A549 (cell line): ENCODE measurements at regions not wholly inside any gene's neighbourhood (a gene's known extent, or its start where the extent isn't known, plus 50 kb on each side); places are given as distances from the start of the nearest gene placed in this dataset.

Experiments
- CTCF ChIP-seq: fragments of >200 bp; sonication (Bioruptor Twin); formaldehyde crosslinking; IDR thresholded peaks from 3 replicates; pipeline ENCODE4 v1.5.1; 2016
- E2F6 ChIP-seq: IDR thresholded peaks from 2 replicates; pipeline ENCODE4 v1.6.1; 2012; ENCODE audit warnings: low read depth, borderline replicate concordance
- EP300 ChIP-seq, 2 experiments: fragments of >200 bp; sonication (Bioruptor Twin); formaldehyde crosslinking; IDR thresholded peaks; 2 replicates in 1 of 2; 3 replicates in 1 of 2; pipeline ENCODE4 v1.6.1; 2016 to 2017
- HOXA7 ChIP-seq: fragments of 250-450 bp; sonication (Bioruptor Pico); IDR thresholded peaks from 2 replicates; pipeline ENCODE4 v1.5.0; 2020; ENCODE audit warnings: mild to moderate bottlenecking, moderate library complexity
- KDM1A ChIP-seq: fragments of 200-600 bp; sonication (generic); IDR thresholded peaks from 2 replicates; pipeline ENCODE4 v1.6.1; 2016; ENCODE audit warnings: low read depth, mild to moderate bottlenecking
- MAZ ChIP-seq: fragments of 150-350 bp; IDR thresholded peaks from 2 replicates; pipeline ENCODE4 v1.6.1; 2014; ENCODE audit warnings: antibody characterized with exemption, low read depth, low read length, borderline replicate concordance
- NR3C1 ChIP-seq: fragments of >200 bp; sonication (Bioruptor Twin); formaldehyde crosslinking; IDR thresholded peaks from 3 replicates; pipeline ENCODE4 v1.6.1; 2017
- PHF8 ChIP-seq: fragments of 200-600 bp; sonication (generic); IDR thresholded peaks from 2 replicates; pipeline ENCODE4 v1.6.1; 2016; ENCODE audit warnings: low read depth, mild to moderate bottlenecking, antibody characterized with exemption, moderate library complexity, borderline replicate concordance
- POLR2A ChIP-seq: IDR thresholded peaks from 2 replicates; pipeline ENCODE4 v1.6.1; 2012; ENCODE audit warnings: mild to moderate bottlenecking, low read length
- RAD21 ChIP-seq, 2 experiments: fragments of >200 bp in 1 of 2; sonication (Bioruptor Twin) in 1 of 2; formaldehyde crosslinking in 1 of 2; IDR thresholded peaks in 1 of 2; conservative IDR thresholded peaks in 1 of 2; 2 replicates in 1 of 2; 3 replicates in 1 of 2; pipeline ENCODE4 v1.6.1; 2012 to 2018; ENCODE audit warnings: inconsistent platforms in 1 of 2
- USF2 ChIP-seq: fragments of 450-650 bp; IDR thresholded peaks from 2 replicates; pipeline ENCODE4 v1.6.1; 2014; ENCODE audit warnings: antibody characterized with exemption

- TF ChIP-seq POLR2A (no peak), CTCF (no peak), EP300 (IDR thresholded peaks at IDR 0.05) (no peak), PHF8 (no peak), USF2 (no peak), E2F6 (no peak), RAD21 (conservative IDR thresholded peaks at IDR 0.05 in 1 of 2, IDR thresholded peaks at IDR 0.05 in 1 of 2) (no peak), KDM1A (no peak), HOXA7 (CRISPR knock-in tag) (no peak), NR3C1 (no peak), MAZ (no peak)
Measured at GRCh38 chr12:69056743-69057515, 124.0 kb upstream of the CPM start.
